Heart right ventricle (tissue), 16 donors: ENCODE measurements at regions not wholly inside any gene's neighbourhood (a gene's known extent, or its start where the extent isn't known, plus 50 kb on each side); places are given as distances from the start of the nearest gene placed in this dataset.

Experiments
- ATAC-seq, 8 donors: fragments of 200-7000 bp; cut with Tn5 transposase; one replicate each; pipeline ENCODE4 v1.9.1; 2020; ENCODE audit warnings: mild to moderate bottlenecking in 8 of 8, moderate library complexity in 8 of 8, moderate number of reproducible peaks in 1 of 8
- DNase-seq, 2 donors: peaks; one replicate each; pipeline ENCODE4 v3.0.0-alpha.2; 2020
- H3K27ac ChIP-seq, 10 donors: fragments of 200-600 bp; sonication (generic) in 2 of 10; one replicate each; pipeline versions ENCODE4 v1.5.0 to v1.8.0; 2020 to 2022; ENCODE audit warnings: mild to moderate bottlenecking in 3 of 10
- H3K27me3 ChIP-seq, 7 donors: fragments of 200-600 bp; one replicate each; pipeline ENCODE4 v1.8.0; 2021 to 2022; ENCODE audit warnings: mild to moderate bottlenecking in 2 of 7
- H3K36me3 ChIP-seq, 9 donors: fragments of 200-600 bp; sonication (generic) in 1 of 9; one replicate each; pipeline versions ENCODE4 v1.5.0 to v1.8.0; 2020 to 2022; ENCODE audit warnings: mild to moderate bottlenecking in 2 of 9
- H3K4me1 ChIP-seq, 9 donors: fragments of 200-600 bp; sonication (generic) in 1 of 9; one replicate each; pipeline versions ENCODE4 v1.5.0 to v1.8.0; 2020 to 2022; ENCODE audit warnings: mild to moderate bottlenecking in 4 of 9
- H3K4me3 ChIP-seq, 10 donors: fragments of 200-600 bp; sonication (generic) in 2 of 10; one replicate each; pipeline versions ENCODE4 v1.5.0 to v1.8.0; 2020 to 2022; ENCODE audit warnings: mild to moderate bottlenecking in 7 of 10, moderate library complexity in 2 of 10
- H3K9me3 ChIP-seq, 11 donors: fragments of 200-600 bp in 10 of 11; sonication (generic) in 2 of 11; one replicate each; pipeline versions ENCODE4 v1.5.0 to v1.8.0; 2013 to 2022; ENCODE audit warnings: mild to moderate bottlenecking in 2 of 11, control low read depth in 1 of 11, moderate library complexity in 1 of 11
- WGBS, 2 donors: extraction: QIAGEN DNeasy Blood & Tissue Kit; methylation state at CpG; one replicate each; pipeline ENCODE4 v1.1.7; 2013; ENCODE audit warnings: inconsistent platforms in 1 of 2; 5-methylcytosine and 5-hydroxymethylcytosine counted together
- intact Hi-C, 10 donors: fragments of 100-400 bp; cut with DNase I; formaldehyde crosslinking; loops; one replicate each; pipeline versions ENCODE4 v1.11.1 to v1.14.2; 2022
- TF ChIP-seq, protein P1 (sequence below), 9 donors: fragments of 200-600 bp; sonication (generic) in 2 of 9; IDR thresholded peaks; one replicate each; pipeline versions ENCODE4 v1.5.0 to v1.8.0; 2021 to 2022; ENCODE audit warnings: antibody characterized with exemption in 9 of 9, mild to moderate bottlenecking in 5 of 9, moderate library complexity in 1 of 9
- donor health status: Arrhythmogenic right ventricular cardiomyopathy.
- donor health status: ischemic (EF 13 %, LVEDD 7.1; RV severe dilation, severe dysfunction).
- donor health status: healthy with polysubstance abuse.
- donor health status: DM: no; HTN: yes; CAD: no.
- donor health status: DM: no; HTN: no; CAD: no.
- donor health status: ischemic (EF 25% LVEDD 6.9; RV normal size, moderate dysfunction).
- donor health status: ischemic (EF 25% LVEDD 5.7; RV mildly dilated, moderate dysfunction).
- donor health status: healthy.
- donor health status: DM: yes; HTN: yes; CAD: no.
- donor health status: Ischemic cardiomyopathy.
- donor health status: ischemic (EF 35%, LVEDD 5.7; RV mildly dilated, moderate dysfunction).
- donor health status: nonischemic (EF 11% LVEDD 7.7; RV severe dilation, severe dysfunction).
- donor health status: DM: yes; HTN: yes; CAD: no.
- donor health status: PGD.
- donor health status: ischemic (EF 29% LVEDD 5.4; RV normal size, mild dysfunction).
- donor health status: nonischemic (EF 23%, LVEDD 6.1; RV moderate dilation, normal function).

DNA sequence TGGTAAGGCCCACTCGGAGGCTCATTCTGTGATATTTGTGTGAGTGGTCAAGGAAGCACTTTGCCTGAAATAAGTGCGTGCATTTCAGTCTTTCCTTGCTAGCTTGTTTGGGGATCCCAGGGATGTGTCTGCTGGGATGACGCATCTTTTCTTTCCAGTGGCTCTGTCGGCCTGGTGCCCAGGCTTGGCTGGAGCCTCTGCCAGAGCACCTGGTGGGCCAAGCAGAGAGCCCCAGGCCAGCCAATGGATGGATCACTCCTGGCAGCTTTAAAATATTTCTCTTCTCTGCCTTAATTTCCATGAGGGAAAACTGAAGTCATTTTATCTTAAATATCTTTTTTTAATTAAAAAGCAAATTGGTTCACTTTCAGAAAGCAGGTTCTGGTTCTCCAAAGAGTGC is 501.8 kb upstream of the HS6ST1 start:
- ATAC-seq (no peak), DNase-seq (no peak)
- Histone ChIP-seq H3K36me3 (no peaks in the 10 kb centered on the region), H3K4me3 (no peak overlapping the region), H3K27ac (no peak overlapping the region), H3K9me3 (peaks cover 0 to 4% (median 0%) of the 10 kb centered on the region in 11 donors), H3K27me3 (peaks cover 0 to 9% (median 4%) of the 10 kb centered on the region in 7 donors), H3K4me1 (no peaks in the 10 kb centered on the region)
- WGBS, 2 donors, result 91 to 93% methylated on average over 4 of the region's 4 CpGs
- intact Hi-C loops, result no loop called here
- TF ChIP-seq, protein P1, sequence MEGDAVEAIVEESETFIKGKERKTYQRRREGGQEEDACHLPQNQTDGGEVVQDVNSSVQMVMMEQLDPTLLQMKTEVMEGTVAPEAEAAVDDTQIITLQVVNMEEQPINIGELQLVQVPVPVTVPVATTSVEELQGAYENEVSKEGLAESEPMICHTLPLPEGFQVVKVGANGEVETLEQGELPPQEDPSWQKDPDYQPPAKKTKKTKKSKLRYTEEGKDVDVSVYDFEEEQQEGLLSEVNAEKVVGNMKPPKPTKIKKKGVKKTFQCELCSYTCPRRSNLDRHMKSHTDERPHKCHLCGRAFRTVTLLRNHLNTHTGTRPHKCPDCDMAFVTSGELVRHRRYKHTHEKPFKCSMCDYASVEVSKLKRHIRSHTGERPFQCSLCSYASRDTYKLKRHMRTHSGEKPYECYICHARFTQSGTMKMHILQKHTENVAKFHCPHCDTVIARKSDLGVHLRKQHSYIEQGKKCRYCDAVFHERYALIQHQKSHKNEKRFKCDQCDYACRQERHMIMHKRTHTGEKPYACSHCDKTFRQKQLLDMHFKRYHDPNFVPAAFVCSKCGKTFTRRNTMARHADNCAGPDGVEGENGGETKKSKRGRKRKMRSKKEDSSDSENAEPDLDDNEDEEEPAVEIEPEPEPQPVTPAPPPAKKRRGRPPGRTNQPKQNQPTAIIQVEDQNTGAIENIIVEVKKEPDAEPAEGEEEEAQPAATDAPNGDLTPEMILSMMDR (IDR thresholded peaks at IDR 0.05), result no peak

- no peak overlapping the region for H3K4me3 ChIP-seq
- no peaks in the 10 kb centered on the region for H3K4me1 ChIP-seq
- WGBS, 2 donors, result 98 to 100% methylated on average over 1 of the region's 1 CpG
- H3K27me3 ChIP-seq, result peaks cover 0 to 9% (median 4%) of the 10 kb centered on the region in 7 donors
- no peak for DNase-seq
- H3K36me3 ChIP-seq, result no peaks in the 10 kb centered on the region
- peaks cover 0 to 4% (median 0%) of the 10 kb centered on the region in 11 donors for H3K9me3 ChIP-seq
- intact Hi-C loops, result no loop called here
- TF ChIP-seq, protein P1 (IDR thresholded peaks at IDR 0.05), result no peak
- no peak overlapping the region for H3K27ac ChIP-seq
- no peak for ATAC-seq
These were observed 502.3 kb upstream of the HS6ST1 start for GRCh38 chr2:128821010-128821409.

DNA sequence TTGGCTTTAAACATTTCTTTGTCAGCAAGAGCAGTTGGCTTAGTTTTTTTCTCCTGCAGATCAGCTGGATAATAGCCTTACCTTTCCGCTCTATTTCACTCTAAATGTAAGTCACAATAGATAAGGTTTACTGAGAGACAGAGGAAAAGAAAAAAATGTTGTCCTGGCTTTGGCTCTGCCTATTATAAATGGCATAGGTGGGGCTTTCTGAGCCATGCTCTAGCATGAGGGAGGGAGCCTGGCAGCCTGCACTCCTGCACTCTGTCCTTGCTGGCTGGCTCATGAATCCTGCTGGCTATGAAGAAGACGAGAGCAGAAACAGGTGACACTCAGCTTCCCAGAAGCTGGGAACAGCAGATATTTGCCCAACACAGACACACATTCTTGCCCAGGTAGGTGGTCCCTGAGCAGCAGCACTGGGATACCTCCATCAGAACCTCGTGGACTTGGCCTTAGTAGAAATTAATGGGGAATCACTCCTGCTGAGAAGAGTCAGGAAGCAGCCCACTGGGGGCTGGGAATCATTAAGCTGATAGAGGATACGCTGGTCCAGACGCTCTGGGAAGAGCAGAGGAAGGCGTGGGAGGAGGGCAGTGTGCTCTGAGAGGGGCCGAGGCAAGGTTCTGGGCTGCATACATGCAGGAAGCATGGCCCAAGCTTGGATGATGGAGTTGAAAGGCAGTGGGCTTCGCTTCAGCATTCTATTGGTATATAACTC is 514.4 kb upstream of the HS6ST1 start:
- Histone ChIP-seq H3K4me1 (no peaks in the 10 kb centered on the region), H3K27ac (no peak overlapping the region), H3K36me3 (no peaks in the 10 kb centered on the region), H3K4me3 (no peak overlapping the region), H3K9me3 (no peaks in the 10 kb centered on the region), H3K27me3 (no peaks in the 10 kb centered on the region)
- DNase-seq (no peak), ATAC-seq (no peak)
- intact Hi-C loops, result no loop called here
- 47 to 60% methylated on average over 8 of the region's 8 CpGs for WGBS, 2 donors
- TF ChIP-seq, protein P1 (IDR thresholded peaks at IDR 0.05), result no peak

- H3K9me3 ChIP-seq, result no peaks in the 10 kb centered on the region
- H3K4me1 ChIP-seq, result no peaks in the 10 kb centered on the region
- DNase-seq, result no peak
- intact Hi-C loops, result no loop called here
- ATAC-seq, result no peak
- H3K27ac ChIP-seq, result no peak overlapping the region
- TF ChIP-seq, protein P1 (IDR thresholded peaks at IDR 0.05), result no peak
- H3K27me3 ChIP-seq, result peaks cover 0 to 4% (median 0%) of the 10 kb centered on the region in 7 donors
- H3K4me3 ChIP-seq, result no peak overlapping the region
- 93 to 95% methylated on average over 6 of the region's 6 CpGs for WGBS, 2 donors
- H3K36me3 ChIP-seq, result no peaks in the 10 kb centered on the region
These were observed 515.0 kb upstream of the HS6ST1 start for GRCh38 chr2:128833664-128834027.
